ENCODE measurements at regions not wholly inside any gene's neighbourhood (a gene's known extent, or its start where the extent isn't known, plus 50 kb on each side); places are given as distances from the start of the nearest gene placed in this dataset.
"Not testable (repeated sequence)": the region's sequence is repeated elsewhere in the genome, so short reads cannot be mapped to it uniquely, and the experiment has no call there.

GRCh38 chr2:57597940-57598339, 448.7 kb upstream of the VRK2 start:
- no peak for DNase-seq (ENCODE audit: low read depth)

- no peak for DNase-seq (ENCODE audit: low read depth)
Measured at GRCh38 chr2:57598551-57598950, 448.1 kb upstream of the VRK2 start.

- no peak for DNase-seq (ENCODE audit: low read depth)
Measured at GRCh38 chr2:57602733-57603132, 443.9 kb upstream of the VRK2 start.

- no peak for DNase-seq (ENCODE audit: low read depth)
Measured at GRCh38 chr2:57614988-57615387, 431.6 kb upstream of the VRK2 start.

- no peak for DNase-seq (ENCODE audit: low read depth)
Measured at GRCh38 chr2:57615855-57616556, 430.6 kb upstream of the VRK2 start.

- no peak for DNase-seq (ENCODE audit: low read depth)
Measured at GRCh38 chr2:57617318-57617717, 429.3 kb upstream of the VRK2 start.

GRCh38 chr2:57621122-57621663, 425.4 kb upstream of the VRK2 start:
- DNase-seq (ENCODE audit: low read depth) = no peak

- DNase-seq (ENCODE audit: low read depth) = no peak
Measured at GRCh38 chr2:57622009-57622408, 424.6 kb upstream of the VRK2 start.

- no peak for DNase-seq (ENCODE audit: low read depth)
Measured at GRCh38 chr2:57656198-57656597, 390.4 kb upstream of the VRK2 start.

- no peak for DNase-seq (ENCODE audit: low read depth)
Measured at GRCh38 chr2:57669570-57669969, 377.0 kb upstream of the VRK2 start.

- no peak for DNase-seq (ENCODE audit: low read depth)
Measured at GRCh38 chr2:57674025-57674424, 372.6 kb upstream of the VRK2 start.

GRCh38 chr2:57674743-57675142, 371.9 kb upstream of the VRK2 start:
- no peak for DNase-seq (ENCODE audit: low read depth)

- DNase-seq (ENCODE audit: low read depth) = no peak
Measured at GRCh38 chr2:57677296-57677695, 369.3 kb upstream of the VRK2 start.

- DNase-seq (ENCODE audit: low read depth) = no peak
Measured at GRCh38 chr2:57681650-57682049, 365.0 kb upstream of the VRK2 start.

- no peak for DNase-seq (ENCODE audit: low read depth)
Measured at GRCh38 chr2:57685032-57685431, 361.6 kb upstream of the VRK2 start.

- DNase-seq (ENCODE audit: low read depth) = no peak
Measured at GRCh38 chr2:57692395-57692794, 354.2 kb upstream of the VRK2 start.

- DNase-seq (ENCODE audit: low read depth) = no peak
Measured at GRCh38 chr2:57693177-57693576, 353.4 kb upstream of the VRK2 start.

- DNase-seq (ENCODE audit: low read depth) = no peak
Measured at GRCh38 chr2:57693965-57694364, 352.6 kb upstream of the VRK2 start.

GRCh38 chr2:57696016-57696415, 350.6 kb upstream of the VRK2 start:
- DNase-seq (ENCODE audit: low read depth) = no peak

GRCh38 chr2:57698392-57698791, 348.2 kb upstream of the VRK2 start:
- DNase-seq (ENCODE audit: low read depth) = no peak

GRCh38 chr2:57698935-57699449, 347.6 kb upstream of the VRK2 start:
- DNase-seq (ENCODE audit: low read depth) = no peak

GRCh38 chr2:57701391-57701791, 345.2 kb upstream of the VRK2 start:
- no peak for DNase-seq (ENCODE audit: low read depth)

GRCh38 chr2:57703407-57703806, 343.2 kb upstream of the VRK2 start:
- DNase-seq (ENCODE audit: low read depth) = no peak

GRCh38 chr2:57707794-57708193, 338.8 kb upstream of the VRK2 start:
- not testable (repeated sequence) for DNase-seq (ENCODE audit: low read depth)
